GM18870 (cell line): ENCODE measurements at regions not wholly inside any gene's neighbourhood (a gene's known extent, or its start where the extent isn't known, plus 50 kb on each side); places are given as distances from the start of the nearest gene placed in this dataset.
"Not testable (repeated sequence)": the region's sequence is repeated elsewhere in the genome, so short reads cannot be mapped to it uniquely, and the experiment has no call there.

Experiments used
- ATAC-seq: cut with Tn5 transposase; IDR thresholded peaks from one replicate; pipeline ENCODE4 v1.9.1; 2021; ENCODE audit warnings: moderate library complexity; ENCODE audit not compliant: unreplicated experiment

- ATAC-seq = no peak
These were observed 222.4 kb downstream of the ANTXR2 start for GRCh38 chr4:79850626-79851025.

DNA sequence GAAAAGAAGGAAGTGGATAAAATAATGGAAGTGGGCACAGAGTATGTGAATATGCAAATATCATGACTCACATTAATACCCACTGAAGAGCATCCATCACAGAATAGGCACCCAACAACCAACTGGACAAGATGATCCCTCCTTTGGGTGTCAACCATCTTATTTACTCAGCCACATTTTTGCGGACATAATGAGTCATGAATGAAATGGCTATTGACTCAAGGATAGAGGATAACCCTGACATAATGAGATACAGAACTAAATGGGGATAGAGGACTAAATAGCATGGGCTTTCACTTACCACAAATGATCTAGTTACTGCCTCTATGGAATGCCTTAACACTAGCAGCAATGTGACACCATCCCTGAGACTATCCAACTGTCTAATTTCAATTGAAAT lies 224.7 kb downstream of the ANTXR2 start:
- no peak for ATAC-seq

GRCh38 chr4:79847411-79847810 lies 225.6 kb downstream of the ANTXR2 start:
- no peak for ATAC-seq

DNA sequence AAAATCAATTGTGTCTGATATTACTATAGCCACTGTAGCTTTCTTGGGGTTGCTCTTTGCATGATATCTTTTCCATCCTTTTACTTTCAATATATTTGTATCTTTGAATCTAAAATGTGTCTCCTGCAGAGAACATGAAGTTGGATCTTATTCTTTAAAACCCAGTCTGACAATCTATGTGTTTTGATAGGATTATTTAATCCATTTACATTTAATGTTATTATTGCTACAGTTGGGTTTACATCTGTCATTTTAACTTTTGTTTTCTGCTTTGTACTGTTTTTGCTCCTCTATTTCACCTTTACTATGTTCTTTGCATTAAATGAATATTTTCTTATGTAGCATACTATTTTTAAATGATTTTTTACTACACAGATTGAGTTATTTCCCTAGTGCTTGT lies 230.9 kb downstream of the ANTXR2 start:
- no peak for ATAC-seq

DNA sequence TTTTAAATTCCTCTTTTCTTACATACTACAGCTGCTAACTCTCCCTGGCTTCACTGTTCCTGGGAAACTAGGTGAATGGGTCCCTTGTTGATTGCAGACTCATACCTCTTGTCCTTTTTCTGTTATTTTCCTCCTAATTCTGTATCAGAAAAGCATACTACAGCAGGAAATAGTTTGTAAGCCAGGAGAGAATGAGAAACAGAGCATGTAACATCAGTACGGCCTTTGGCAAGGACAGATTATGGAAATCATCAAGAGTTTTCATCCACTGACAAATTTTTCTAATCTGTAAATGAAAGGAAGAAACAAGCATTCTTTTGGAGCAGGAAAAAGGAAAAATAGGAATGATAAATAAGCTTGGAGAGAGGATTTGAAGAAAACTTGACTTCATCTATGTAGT lies 239.2 kb downstream of the ANTXR2 start:
- no peak for ATAC-seq

DNA sequence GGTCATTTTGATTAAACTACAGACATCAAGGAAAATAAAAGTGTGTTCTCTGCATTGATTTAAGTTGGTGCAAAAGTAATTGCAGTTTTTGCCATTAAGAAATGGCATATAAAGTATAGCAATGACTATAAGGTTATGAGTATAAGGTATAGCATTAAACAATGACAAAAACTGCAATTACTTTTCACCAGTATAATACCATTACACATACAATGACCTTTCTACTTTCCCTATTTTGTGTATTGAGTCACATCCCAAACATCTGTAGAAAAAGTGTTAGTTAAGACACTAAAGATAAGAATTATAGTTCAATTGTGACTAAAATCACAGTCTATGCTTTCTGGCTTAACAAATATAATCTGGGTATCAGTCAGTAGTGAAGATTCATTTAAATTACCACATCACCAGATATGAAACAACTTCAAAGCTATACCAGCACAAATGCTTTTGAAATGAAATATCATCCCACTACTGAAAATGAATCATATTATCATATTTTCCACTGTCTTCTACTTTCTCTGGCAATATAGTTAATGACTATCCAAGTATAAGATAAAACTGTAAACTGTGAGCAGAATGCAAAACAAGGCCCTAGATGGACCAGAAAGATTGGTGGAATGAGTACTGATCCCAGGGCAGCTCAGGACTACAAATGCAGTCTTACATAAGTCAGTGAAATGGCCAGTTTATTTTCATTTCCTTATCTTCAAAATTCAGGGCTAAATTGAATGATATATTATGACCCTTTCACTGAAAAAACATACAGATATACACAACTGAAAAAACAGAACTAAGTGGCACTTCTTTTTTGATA lies 241.1 kb downstream of the ANTXR2 start:
- ATAC-seq = no peak

DNA sequence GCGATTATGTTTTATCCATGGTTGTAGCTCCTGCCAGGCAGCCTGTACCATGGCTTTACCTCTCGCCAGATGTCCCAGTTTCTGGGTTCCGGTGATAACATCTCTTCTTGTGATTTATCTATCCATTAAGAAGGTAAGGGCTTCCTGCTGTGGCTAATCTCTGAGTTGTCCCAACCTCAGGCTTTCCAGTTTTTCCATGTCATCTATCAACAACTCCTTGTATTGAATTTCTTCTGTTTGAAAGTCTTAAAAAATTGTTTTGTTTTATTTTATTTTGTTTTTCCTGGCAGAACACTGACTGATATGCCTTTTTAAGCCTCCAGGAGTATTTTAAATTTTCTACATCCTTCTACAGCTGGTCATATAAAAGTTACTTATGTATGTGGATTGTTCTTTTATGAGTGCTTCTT lies 241.9 kb downstream of the ANTXR2 start:
- ATAC-seq = no peak

DNA sequence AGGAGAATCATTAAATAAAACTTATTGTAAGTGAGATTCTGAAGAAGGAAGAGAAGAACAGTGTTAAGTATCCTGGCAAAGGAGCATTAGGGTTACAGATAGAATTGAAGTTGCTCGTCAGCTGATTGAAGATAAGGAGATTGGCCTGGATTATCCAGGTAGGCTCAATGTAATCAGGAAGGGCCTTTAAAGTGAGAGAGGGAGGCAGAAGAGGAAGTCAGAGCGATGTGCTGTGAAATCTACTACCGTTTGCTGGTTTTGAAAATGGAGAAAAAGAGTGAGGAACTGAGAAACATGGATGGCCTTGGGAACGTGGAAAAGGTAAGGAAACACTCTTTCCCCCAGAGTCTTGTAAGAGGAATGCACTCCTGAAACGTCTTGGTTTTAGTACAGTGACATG lies 245.7 kb downstream of the ANTXR2 start:
- ATAC-seq = no peak

GRCh38 chr4:79823148-79823763 lies 249.8 kb downstream of the ANTXR2 start:
- no peak for ATAC-seq

GRCh38 chr4:79820427-79820826 lies 252.6 kb downstream of the ANTXR2 start:
- peak; percentile 45 for ATAC-seq

DNA sequence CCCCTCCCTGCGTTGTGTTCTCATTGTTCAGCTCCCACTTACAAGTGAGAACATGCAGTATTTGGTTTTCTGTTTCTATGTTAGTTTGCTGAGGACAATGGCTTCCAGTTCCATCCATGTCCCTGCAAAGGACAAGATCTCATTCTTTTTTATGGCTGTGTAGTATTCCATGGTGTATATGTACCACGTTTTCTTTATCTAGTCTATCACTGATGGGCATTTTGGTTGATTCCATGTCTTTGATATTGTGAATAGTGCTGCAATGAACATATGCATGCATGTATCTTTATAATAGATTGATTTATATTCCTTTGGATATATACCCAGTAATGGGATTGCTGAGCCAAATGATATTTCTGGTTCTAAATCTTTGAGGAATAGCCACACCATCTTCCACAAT lies 265.1 kb downstream of the ANTXR2 start:
- ATAC-seq = not testable (repeated sequence)

- ATAC-seq = no peak
These were observed 275.0 kb downstream of the ANTXR2 start for GRCh38 chr4:79798047-79798446.

DNA sequence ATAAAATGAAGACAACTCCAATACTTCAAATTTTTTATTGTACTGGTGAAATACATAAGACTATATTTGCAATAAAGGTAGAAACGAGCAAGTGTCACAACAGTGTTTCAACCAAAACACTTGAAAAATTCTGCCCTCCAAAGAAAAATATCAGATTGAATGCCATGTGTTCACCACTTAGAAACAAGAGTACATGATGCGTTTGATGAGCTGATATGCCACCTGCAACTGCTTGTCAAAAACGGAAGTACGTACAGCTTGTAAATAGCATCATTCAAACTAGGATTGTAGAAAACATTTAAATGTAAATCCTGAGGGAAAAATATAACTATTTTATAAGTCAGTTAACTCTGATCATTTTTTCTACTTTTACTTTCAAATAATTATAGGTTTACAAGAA lies 276.1 kb downstream of the ANTXR2 start:
- ATAC-seq = no peak

DNA sequence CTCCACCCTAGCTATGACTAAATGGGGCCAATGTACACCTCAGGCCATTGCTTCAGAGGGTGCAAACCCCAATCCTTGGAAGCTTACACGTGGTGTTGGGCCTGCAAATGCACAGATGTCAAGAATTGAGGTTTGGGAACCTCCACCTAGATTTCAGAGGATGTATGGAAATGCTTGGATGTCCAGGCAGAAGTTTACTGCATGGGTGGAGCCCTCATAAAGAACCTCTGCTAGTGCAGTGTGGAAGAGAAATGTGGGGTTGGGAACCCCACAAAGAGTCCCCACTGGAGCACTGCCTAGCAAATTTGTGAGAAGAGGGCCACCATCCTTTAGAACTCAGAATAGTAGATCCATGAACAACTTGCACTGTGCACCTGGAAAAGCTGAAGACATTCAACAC lies 284.1 kb downstream of the ANTXR2 start:
- ATAC-seq = no peak

- no peak for ATAC-seq
These were observed 292.9 kb downstream of the ANTXR2 start for GRCh38 chr4:79780129-79780528.

DNA sequence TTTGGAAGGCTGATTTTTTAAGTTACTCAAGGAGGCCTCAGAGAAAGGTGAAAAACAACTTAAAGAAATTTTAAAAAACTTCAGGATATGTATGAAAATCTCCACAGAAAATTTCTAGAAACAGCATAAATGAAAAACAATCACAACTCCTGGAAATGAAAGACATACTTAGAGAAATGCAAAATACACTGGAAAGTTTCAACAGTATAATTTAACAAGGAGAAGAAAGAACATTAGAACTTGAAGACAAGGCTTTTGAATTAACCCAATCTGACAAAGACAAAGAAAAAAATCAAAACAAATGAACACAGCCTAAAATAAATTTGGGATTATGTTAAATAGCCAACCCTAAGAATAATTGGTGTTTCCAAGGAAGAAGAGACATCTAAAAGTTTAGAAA lies 300.5 kb downstream of the ANTXR2 start:
- ATAC-seq = no peak

DNA sequence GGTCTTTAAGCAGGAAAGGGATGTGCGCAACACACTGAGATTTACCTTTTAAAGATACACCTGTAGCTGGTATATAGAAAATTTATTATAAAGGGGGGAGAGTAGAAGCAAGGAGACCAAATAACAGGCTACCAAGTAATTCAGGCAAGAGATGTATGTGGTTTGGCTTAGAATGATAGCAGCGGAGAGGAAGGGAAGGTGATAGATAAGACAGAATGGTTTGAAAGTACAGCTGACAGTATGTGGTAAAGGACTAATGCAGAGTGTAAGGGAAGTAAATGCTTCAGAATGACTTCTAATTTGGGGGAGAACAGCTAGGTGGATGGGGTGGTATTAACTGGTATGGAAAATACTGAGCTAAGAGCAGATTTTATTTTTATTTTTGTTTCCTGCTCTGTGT lies 308.9 kb downstream of the ANTXR2 start:
- ATAC-seq = no peak

GRCh38 chr4:79763486-79764075 lies 309.4 kb downstream of the ANTXR2 start:
- ATAC-seq = no peak

- ATAC-seq = peak; percentile 72
These were observed 313.2 kb downstream of the ANTXR2 start for GRCh38 chr4:79759793-79760192.

- ATAC-seq = no peak
These were observed 315.4 kb downstream of the ANTXR2 start for GRCh38 chr4:79757600-79757999.

GRCh38 chr4:79756140-79756895 lies 316.7 kb downstream of the ANTXR2 start:
- ATAC-seq = no peak

DNA sequence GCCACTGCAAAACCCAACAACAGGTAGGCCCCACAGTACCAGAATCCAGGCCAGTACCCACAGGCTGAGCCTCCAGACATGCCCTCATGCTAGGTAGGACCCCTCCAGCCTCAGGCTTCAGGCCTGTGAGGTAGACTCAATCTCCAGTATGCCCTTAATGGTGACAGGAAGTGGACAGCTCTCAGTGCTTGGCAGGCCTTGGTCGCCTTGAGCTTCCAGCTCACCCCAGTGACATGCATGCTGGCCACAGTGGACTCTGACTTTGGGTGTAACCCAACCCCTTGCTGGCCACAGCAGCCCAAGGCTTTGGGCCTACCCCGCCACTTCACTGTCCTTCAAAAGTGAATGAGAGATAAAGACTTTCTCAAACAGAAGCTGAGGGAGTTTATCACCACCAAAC lies 324.2 kb downstream of the ANTXR2 start:
- ATAC-seq = no peak
